Heart right ventricle (tissue), 16 donors: ENCODE measurements at regions not wholly inside any gene's neighbourhood (a gene's known extent, or its start where the extent isn't known, plus 50 kb on each side); places are given as distances from the start of the nearest gene placed in this dataset.

Source experiments
- ATAC-seq, 8 donors: fragments of 200-7000 bp; cut with Tn5 transposase; one replicate each; pipeline ENCODE4 v1.9.1; 2020; ENCODE audit warnings: mild to moderate bottlenecking in 8 of 8, moderate library complexity in 8 of 8, moderate number of reproducible peaks in 1 of 8
- DNase-seq, 2 donors: peaks; one replicate each; pipeline ENCODE4 v3.0.0-alpha.2; 2020
- H3K27ac ChIP-seq, 10 donors: fragments of 200-600 bp; sonication (generic) in 2 of 10; one replicate each; pipeline versions ENCODE4 v1.5.0 to v1.8.0; 2020 to 2022; ENCODE audit warnings: mild to moderate bottlenecking in 3 of 10
- H3K27me3 ChIP-seq, 7 donors: fragments of 200-600 bp; one replicate each; pipeline ENCODE4 v1.8.0; 2021 to 2022; ENCODE audit warnings: mild to moderate bottlenecking in 2 of 7
- H3K36me3 ChIP-seq, 9 donors: fragments of 200-600 bp; sonication (generic) in 1 of 9; one replicate each; pipeline versions ENCODE4 v1.5.0 to v1.8.0; 2020 to 2022; ENCODE audit warnings: mild to moderate bottlenecking in 2 of 9
- H3K4me1 ChIP-seq, 9 donors: fragments of 200-600 bp; sonication (generic) in 1 of 9; one replicate each; pipeline versions ENCODE4 v1.5.0 to v1.8.0; 2020 to 2022; ENCODE audit warnings: mild to moderate bottlenecking in 4 of 9
- H3K4me3 ChIP-seq, 10 donors: fragments of 200-600 bp; sonication (generic) in 2 of 10; one replicate each; pipeline versions ENCODE4 v1.5.0 to v1.8.0; 2020 to 2022; ENCODE audit warnings: mild to moderate bottlenecking in 7 of 10, moderate library complexity in 2 of 10
- H3K9me3 ChIP-seq, 11 donors: fragments of 200-600 bp in 10 of 11; sonication (generic) in 2 of 11; one replicate each; pipeline versions ENCODE4 v1.5.0 to v1.8.0; 2013 to 2022; ENCODE audit warnings: mild to moderate bottlenecking in 2 of 11, control low read depth in 1 of 11, moderate library complexity in 1 of 11
- CTCF ChIP-seq, 9 donors: fragments of 200-600 bp; sonication (generic) in 2 of 9; IDR thresholded peaks; one replicate each; pipeline versions ENCODE4 v1.5.0 to v1.8.0; 2021 to 2022; ENCODE audit warnings: antibody characterized with exemption in 9 of 9, mild to moderate bottlenecking in 5 of 9, moderate library complexity in 1 of 9
- WGBS, 2 donors: extraction: QIAGEN DNeasy Blood & Tissue Kit; methylation state at CpG; one replicate each; pipeline ENCODE4 v1.1.7; 2013; ENCODE audit warnings: inconsistent platforms in 1 of 2; 5-methylcytosine and 5-hydroxymethylcytosine counted together
- intact Hi-C, 10 donors: fragments of 100-400 bp; cut with DNase I; formaldehyde crosslinking; loops; one replicate each; pipeline versions ENCODE4 v1.11.1 to v1.14.2; 2022
- donor health status: Arrhythmogenic right ventricular cardiomyopathy.
- donor health status: ischemic (EF 13 %, LVEDD 7.1; RV severe dilation, severe dysfunction).
- donor health status: healthy with polysubstance abuse.
- donor health status: DM: no; HTN: yes; CAD: no.
- donor health status: DM: no; HTN: no; CAD: no.
- donor health status: ischemic (EF 25% LVEDD 6.9; RV normal size, moderate dysfunction).
- donor health status: ischemic (EF 25% LVEDD 5.7; RV mildly dilated, moderate dysfunction).
- donor health status: healthy.
- donor health status: DM: yes; HTN: yes; CAD: no.
- donor health status: Ischemic cardiomyopathy.
- donor health status: ischemic (EF 35%, LVEDD 5.7; RV mildly dilated, moderate dysfunction).
- donor health status: nonischemic (EF 11% LVEDD 7.7; RV severe dilation, severe dysfunction).
- donor health status: DM: yes; HTN: yes; CAD: no.
- donor health status: PGD.
- donor health status: ischemic (EF 29% LVEDD 5.4; RV normal size, mild dysfunction).
- donor health status: nonischemic (EF 23%, LVEDD 6.1; RV moderate dilation, normal function).

GRCh38 chr14:51431033-51431709, 191.1 kb downstream of the TMX1 start:
- ATAC-seq (peak in 1 of 8 donors; percentile 39), DNase-seq (no peak)
- no peaks in the 10 kb centered on the region for H3K9me3 ChIP-seq
- H3K4me3 ChIP-seq = no peak overlapping the region
- no peaks in the 10 kb centered on the region for H3K36me3 ChIP-seq
- no peaks in the 10 kb centered on the region for H3K27me3 ChIP-seq
- WGBS, 2 donors = 65 to 75% methylated on average over 3 of the region's 3 CpGs
- no peak for TF ChIP-seq CTCF (IDR thresholded peaks at IDR 0.05)
- peak overlapping the region in 4 of 10 donors; percentile 3 to 62 (median 54) for H3K27ac ChIP-seq
- H3K4me1 ChIP-seq = peaks cover 0 to 32% (median 3%) of the 10 kb centered on the region in 9 donors
- intact Hi-C loops = no loop called here

- Histone ChIP-seq H3K4me1 (peaks cover 0 to 32% (median 3%) of the 10 kb centered on the region in 9 donors), H3K36me3 (no peaks in the 10 kb centered on the region), H3K27me3 (no peaks in the 10 kb centered on the region), H3K27ac (peak overlapping the region in 2 of 10 donors; percentile 1 to 58), H3K9me3 (no peaks in the 10 kb centered on the region), H3K4me3 (no peak overlapping the region)
- TF ChIP-seq CTCF (IDR thresholded peaks at IDR 0.05) = no peak
- 76 to 81% methylated on average over 1 of the region's 1 CpG for WGBS, 2 donors
- intact Hi-C loops = no loop called here
- no peak for DNase-seq
- ATAC-seq = no peak
These were observed 191.7 kb downstream of the TMX1 start for GRCh38 chr14:51431741-51432140.

GRCh38 chr14:51432302-51432948, 192.4 kb downstream of the TMX1 start:
- DNase-seq = no peak
- Histone ChIP-seq H3K4me3 (no peak overlapping the region), H3K4me1 (peaks cover 0 to 32% (median 3%) of the 10 kb centered on the region in 9 donors), H3K27me3 (no peaks in the 10 kb centered on the region), H3K9me3 (no peaks in the 10 kb centered on the region), H3K27ac (peak overlapping the region in 2 of 10 donors; percentile 16 to 32), H3K36me3 (no peaks in the 10 kb centered on the region)
- peak in 1 of 8 donors; percentile 47 for ATAC-seq
- no peak for TF ChIP-seq CTCF (IDR thresholded peaks at IDR 0.05)
- WGBS, 2 donors = 62 to 85% methylated on average over 3 of the region's 3 CpGs
- intact Hi-C loops = no loop called here

GRCh38 chr14:51436630-51437029, 196.6 kb downstream of the TMX1 start:
- TF ChIP-seq CTCF (IDR thresholded peaks at IDR 0.05) = no peak
- DNase-seq (no peak), ATAC-seq (no peak)
- Histone ChIP-seq H3K9me3 (no peaks in the 10 kb centered on the region), H3K27ac (no peak overlapping the region), H3K27me3 (no peaks in the 10 kb centered on the region), H3K36me3 (no peaks in the 10 kb centered on the region), H3K4me1 (peaks cover 0 to 18% (median 0%) of the 10 kb centered on the region in 9 donors), H3K4me3 (no peak overlapping the region)
- intact Hi-C loops = no loop called here
- 96 to 97% methylated on average over 1 of the region's 1 CpG for WGBS, 2 donors
